ENCODE measurements at regions not wholly inside any gene's neighbourhood (a gene's known extent, or its start where the extent isn't known, plus 50 kb on each side); places are given as distances from the start of the nearest gene placed in this dataset.

GRCh38 chr5:152499814-152500535 lies 94.9 kb upstream of the NMUR2 start:
- no peak overlapping the region for H3K27ac ChIP-seq
- DNase-seq (ENCODE audit: low spot score), result no peak
- ChIA-PET CTCF (interaction anchor here (0.5 to 1.3 kb wide), 2 partner anchors 15 to 49 kb away, joined by 3 to 5 read pairs; no protein-coding TSS in a partner anchor), POLR2A (ENCODE audit: low non-redundant PET) (interaction anchor here (0.6 kb wide), 1 partner anchor 731 kb away, joined by 11 read pairs; no protein-coding TSS in a partner anchor)
- no peak for TF ChIP-seq CTCF (conservative IDR thresholded peaks at IDR 0.05; ENCODE audit: low read depth)

GRCh38 chr5:152501294-152501693 lies 96.2 kb upstream of the NMUR2 start:
- no peak for TF ChIP-seq CTCF (conservative IDR thresholded peaks at IDR 0.05; ENCODE audit: low read depth)
- no peak overlapping the region for H3K27ac ChIP-seq
- ChIA-PET CTCF (interaction anchor here (0.6 kb wide), 2 partner anchors 18 to 1356 kb away, joined by 3 read pairs; no protein-coding TSS in a partner anchor), POLR2A (ENCODE audit: low non-redundant PET) (no interaction called here)
- DNase-seq (ENCODE audit: low spot score), result no peak

- no peak overlapping the region for H3K27ac ChIP-seq
- no peak for TF ChIP-seq CTCF (conservative IDR thresholded peaks at IDR 0.05; ENCODE audit: low read depth)
- ChIA-PET CTCF (no interaction called here), POLR2A (ENCODE audit: low non-redundant PET) (no interaction called here)
- DNase-seq (ENCODE audit: low spot score), result no peak
Measured at GRCh38 chr5:152503206-152503605, 98.1 kb upstream of the NMUR2 start.

GRCh38 chr5:152505442-152506042 lies 100.5 kb upstream of the NMUR2 start:
- peak; percentile 72 for TF ChIP-seq CTCF (conservative IDR thresholded peaks at IDR 0.05; ENCODE audit: low read depth)
- peak; percentile 51 for DNase-seq (ENCODE audit: low spot score)
- POLR2A ChIA-PET (ENCODE audit: low non-redundant PET), result no interaction called here
- CTCF ChIA-PET, result interaction anchor here (0.5 to 1.4 kb wide), 8 partner anchors 10 to 1550 kb away, joined by 3 to 5 read pairs (median 4); no protein-coding TSS in a partner anchor
- H3K27ac ChIP-seq, result no peak overlapping the region

GRCh38 chr5:152511120-152511519 lies 106.0 kb upstream of the NMUR2 start:
- ChIA-PET CTCF (no interaction called here), POLR2A (ENCODE audit: low non-redundant PET) (no interaction called here)
- H3K27ac ChIP-seq, result no peak overlapping the region
- no peak for DNase-seq (ENCODE audit: low spot score)
- TF ChIP-seq CTCF (conservative IDR thresholded peaks at IDR 0.05; ENCODE audit: low read depth), result no peak

GRCh38 chr5:152511531-152512132 lies 106.6 kb upstream of the NMUR2 start:
- H3K27ac ChIP-seq, result no peak overlapping the region
- ChIA-PET CTCF (no interaction called here), POLR2A (ENCODE audit: low non-redundant PET) (no interaction called here)
- no peak for TF ChIP-seq CTCF (conservative IDR thresholded peaks at IDR 0.05; ENCODE audit: low read depth)
- no peak for DNase-seq (ENCODE audit: low spot score)

Measured in RWPE1 (cell line).